Endodermal cell (in vitro differentiated cells): ENCODE measurements at regions not wholly inside any gene's neighbourhood (a gene's known extent, or its start where the extent isn't known, plus 50 kb on each side); places are given as distances from the start of the nearest gene placed in this dataset.
A peak's percentile ranks its signal among the peaks of the same experiment; 100 is the strongest.

Experiments used
- DNase-seq: peaks from one replicate; pipeline ENCODE4 v3.0.0-alpha.2; 2017
- H3K27ac ChIP-seq: 2 replicates; pipeline ENCODE4 v1.5.1; 2013; ENCODE audit warnings: mild to moderate bottlenecking, low read depth, low read length, moderate library complexity
- H3K27me3 ChIP-seq: 2 replicates; pipeline ENCODE4 v1.6.1; 2013; ENCODE audit warnings: mild to moderate bottlenecking, low read length, moderate library complexity; ENCODE audit not compliant: insufficient read depth, control insufficient read depth, poor library complexity, severe bottlenecking
- H3K36me3 ChIP-seq: 2 replicates; pipeline ENCODE4 v1.7.0; 2013; ENCODE audit warnings: mild to moderate bottlenecking, low read length, moderate library complexity; ENCODE audit not compliant: control insufficient read depth, insufficient read depth
- H3K4me1 ChIP-seq: one replicate; pipeline ENCODE4 v1.7.0; 2013; ENCODE audit warnings: low read length; ENCODE audit not compliant: control insufficient read depth, insufficient read depth
- H3K4me3 ChIP-seq: 2 replicates; pipeline ENCODE4 v1.5.1; 2013; ENCODE audit warnings: mild to moderate bottlenecking, low read length, moderate library complexity
- H3K9ac ChIP-seq: 2 replicates; pipeline ENCODE4 v1.6.1; 2013; ENCODE audit warnings: mild to moderate bottlenecking, low read length, moderate library complexity; ENCODE audit not compliant: poor library complexity, severe bottlenecking; ENCODE audit errors: extremely low read depth
- H3K9me3 ChIP-seq: 2 replicates; pipeline ENCODE4 v1.6.1; 2013; ENCODE audit warnings: mild to moderate bottlenecking, low read length, moderate library complexity; ENCODE audit not compliant: control insufficient read depth
- H3K27ac Mint-ChIP-seq: 2 replicates; pipeline ENCODE4 v1.8.0; 2020; ENCODE audit warnings: mixed read lengths
- H3K27me3 Mint-ChIP-seq: 2 replicates; pipeline ENCODE4 v1.8.0; 2021; ENCODE audit warnings: mild to moderate bottlenecking, mixed read lengths; ENCODE audit not compliant: insufficient read depth
- H3K36me3 Mint-ChIP-seq: 2 replicates; pipeline ENCODE4 v1.8.0; 2020; ENCODE audit warnings: low read depth, mixed read lengths
- H3K4me1 Mint-ChIP-seq: 2 replicates; pipeline ENCODE4 v1.8.0; 2020; ENCODE audit warnings: mixed read lengths
- H3K4me3 Mint-ChIP-seq: 2 replicates; pipeline ENCODE4 v1.8.0; 2020; ENCODE audit warnings: mild to moderate bottlenecking, moderate library complexity, mixed read lengths
- H3K9me3 Mint-ChIP-seq: 2 replicates; pipeline ENCODE4 v1.8.0; 2020; ENCODE audit warnings: mild to moderate bottlenecking, mixed read lengths
- WGBS, 2 experiments: methylation state at CpG; one replicate each; pipeline versions ENCODE4 v1.1.5 to v1.1.7; 2013; ENCODE audit warnings: missing lambda C conversion rate in 2 of 2, mixed read lengths in 1 of 2; ENCODE audit not compliant: insufficient coverage in 1 of 2, insufficient read length in 1 of 2; 5-methylcytosine and 5-hydroxymethylcytosine counted together
- TF ChIP-seq, protein P1 (sequence below): fragments of 200-600 bp; sonication (generic); conservative IDR thresholded peaks from 2 replicates; pipeline ENCODE4 v1.5.0; 2021; ENCODE audit warnings: antibody characterized with exemption, mild to moderate bottlenecking

DNA sequence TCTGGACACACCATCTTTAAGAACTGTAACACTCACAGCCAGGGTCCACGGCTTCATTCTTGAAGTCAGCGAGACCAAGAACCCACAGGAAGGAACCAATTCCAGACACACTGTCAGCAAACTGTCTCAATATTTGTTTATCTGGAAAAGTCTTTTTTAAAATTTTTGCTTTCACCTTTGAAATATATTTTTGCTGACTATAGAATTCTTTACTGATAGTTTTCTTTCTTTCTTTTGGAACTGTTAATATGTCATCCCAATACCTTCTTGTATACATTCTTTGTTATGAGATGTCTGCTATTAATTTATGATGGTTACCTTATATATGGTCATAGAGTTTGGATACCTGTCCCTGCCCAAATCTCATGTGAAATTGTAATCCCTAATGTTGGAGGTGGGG is 145.1 kb upstream of the IRX4 start:
- H3K27me3 ChIP-seq, result peaks cover 31% of the 10 kb centered on the region
- H3K27ac Mint-ChIP-seq, result no peak overlapping the region
- no peak overlapping the region for H3K27ac ChIP-seq
- no peak for DNase-seq
- no peaks in the 10 kb centered on the region for H3K36me3 ChIP-seq
- WGBS, 2 experiments, result 92 to 100% methylated on average over 1 to 2 of the region's 2 CpGs
- peaks cover 7% of the 10 kb centered on the region for H3K9me3 ChIP-seq
- H3K4me1 ChIP-seq, result no peaks in the 10 kb centered on the region
- no peak overlapping the region for H3K4me3 Mint-ChIP-seq
- TF ChIP-seq, protein P1, sequence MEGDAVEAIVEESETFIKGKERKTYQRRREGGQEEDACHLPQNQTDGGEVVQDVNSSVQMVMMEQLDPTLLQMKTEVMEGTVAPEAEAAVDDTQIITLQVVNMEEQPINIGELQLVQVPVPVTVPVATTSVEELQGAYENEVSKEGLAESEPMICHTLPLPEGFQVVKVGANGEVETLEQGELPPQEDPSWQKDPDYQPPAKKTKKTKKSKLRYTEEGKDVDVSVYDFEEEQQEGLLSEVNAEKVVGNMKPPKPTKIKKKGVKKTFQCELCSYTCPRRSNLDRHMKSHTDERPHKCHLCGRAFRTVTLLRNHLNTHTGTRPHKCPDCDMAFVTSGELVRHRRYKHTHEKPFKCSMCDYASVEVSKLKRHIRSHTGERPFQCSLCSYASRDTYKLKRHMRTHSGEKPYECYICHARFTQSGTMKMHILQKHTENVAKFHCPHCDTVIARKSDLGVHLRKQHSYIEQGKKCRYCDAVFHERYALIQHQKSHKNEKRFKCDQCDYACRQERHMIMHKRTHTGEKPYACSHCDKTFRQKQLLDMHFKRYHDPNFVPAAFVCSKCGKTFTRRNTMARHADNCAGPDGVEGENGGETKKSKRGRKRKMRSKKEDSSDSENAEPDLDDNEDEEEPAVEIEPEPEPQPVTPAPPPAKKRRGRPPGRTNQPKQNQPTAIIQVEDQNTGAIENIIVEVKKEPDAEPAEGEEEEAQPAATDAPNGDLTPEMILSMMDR, result no peak
- no peaks in the 10 kb centered on the region for H3K36me3 Mint-ChIP-seq
- H3K4me1 Mint-ChIP-seq, result peaks cover 10% of the 10 kb centered on the region
- peaks cover 11% of the 10 kb centered on the region for H3K9me3 Mint-ChIP-seq
- H3K4me3 ChIP-seq, result no peak overlapping the region
- H3K9ac ChIP-seq, result no peak overlapping the region
- peaks cover 36% of the 10 kb centered on the region for H3K27me3 Mint-ChIP-seq

DNA sequence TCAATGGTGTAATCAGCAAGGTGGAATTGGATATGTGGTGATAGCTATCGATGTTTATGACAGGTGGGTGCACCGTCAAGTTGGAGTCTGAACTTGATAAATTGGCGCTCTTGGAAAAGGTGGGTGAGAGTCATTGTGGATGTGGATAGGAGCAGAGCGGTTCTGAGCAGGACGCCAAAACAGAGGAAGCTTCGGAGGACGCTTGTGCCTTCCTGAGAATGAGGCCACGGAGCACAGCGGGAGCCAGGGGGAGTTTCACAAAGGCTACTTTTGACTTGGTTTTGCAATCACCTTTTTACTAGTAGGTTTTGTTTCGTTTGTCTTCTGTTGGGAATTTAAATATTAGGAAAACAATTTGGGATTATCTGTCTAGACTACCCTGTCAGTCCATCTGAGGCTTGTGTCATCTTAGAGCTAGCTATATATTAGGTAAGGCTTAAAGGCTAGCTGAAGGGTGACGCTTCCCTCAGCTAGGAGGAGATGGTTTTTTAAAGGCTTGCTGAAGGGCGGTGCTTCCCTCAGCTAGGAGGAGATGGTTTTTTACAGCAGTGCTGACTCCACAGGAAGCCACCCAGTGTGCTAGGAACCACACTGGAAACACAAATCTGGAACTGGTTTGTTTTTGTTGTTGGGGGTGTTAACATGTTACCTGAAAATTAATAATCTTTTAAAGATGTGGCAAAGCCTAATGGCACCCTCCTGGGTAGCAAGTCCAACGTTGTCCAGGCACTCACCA is 142.4 kb upstream of the IRX4 start:
- DNase-seq, result peak; percentile 33
- Mint-ChIP-seq H3K36me3 (no peaks in the 10 kb centered on the region), H3K4me3 (no peak overlapping the region), H3K4me1 (peaks cover 1% of the 10 kb centered on the region), H3K27me3 (peaks cover 19% of the 10 kb centered on the region), H3K27ac (no peak overlapping the region), H3K9me3 (peaks cover 8% of the 10 kb centered on the region)
- no peaks in the 10 kb centered on the region for H3K36me3 ChIP-seq
- no peaks in the 10 kb centered on the region for H3K4me1 ChIP-seq
- no peak overlapping the region for H3K27ac ChIP-seq
- TF ChIP-seq, protein P1, result no peak
- H3K4me3 ChIP-seq, result no peak overlapping the region
- peaks cover 15% of the 10 kb centered on the region for H3K27me3 ChIP-seq
- no peak overlapping the region for H3K9ac ChIP-seq
- H3K9me3 ChIP-seq, result peaks cover 7% of the 10 kb centered on the region
- 64 to 75% methylated on average over 11 to 13 of the region's 13 CpGs for WGBS, 2 experiments

DNA sequence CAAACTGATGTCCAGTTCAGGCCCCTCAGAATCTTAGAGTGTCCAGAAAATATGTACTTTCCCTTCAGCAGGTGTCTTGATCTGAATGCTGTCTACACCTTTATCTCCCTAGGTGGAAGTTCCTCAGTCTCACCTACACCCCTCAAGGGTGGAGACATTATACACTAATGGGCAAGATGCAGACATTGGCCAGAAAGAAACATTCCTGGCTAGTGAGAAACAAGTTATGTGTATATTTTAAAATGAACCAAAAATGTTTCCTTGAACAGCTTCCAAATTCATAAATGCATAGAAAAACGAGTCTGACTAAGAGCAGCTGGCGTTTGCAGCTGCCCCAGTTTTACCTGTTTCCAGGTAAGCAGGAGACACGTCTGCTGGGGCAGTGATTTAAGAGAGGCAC is 140.5 kb upstream of the IRX4 start:
- Mint-ChIP-seq H3K27ac (no peak overlapping the region), H3K4me3 (no peak overlapping the region), H3K9me3 (peaks cover 6% of the 10 kb centered on the region), H3K27me3 (peaks cover 16% of the 10 kb centered on the region), H3K4me1 (peaks cover 1% of the 10 kb centered on the region), H3K36me3 (no peaks in the 10 kb centered on the region)
- Histone ChIP-seq H3K4me3 (no peak overlapping the region), H3K9me3 (peaks cover 4% of the 10 kb centered on the region), H3K27ac (no peak overlapping the region), H3K9ac (no peak overlapping the region), H3K4me1 (no peaks in the 10 kb centered on the region), H3K27me3 (peaks cover 4% of the 10 kb centered on the region), H3K36me3 (no peaks in the 10 kb centered on the region)
- WGBS, 2 experiments, result 81 to 84% methylated on average over 3 of the region's 3 CpGs
- no peak for DNase-seq
- TF ChIP-seq, protein P1, result no peak
